GM18907 (cell line): ENCODE measurements at regions not wholly inside any gene's neighbourhood (a gene's known extent, or its start where the extent isn't known, plus 50 kb on each side); places are given as distances from the start of the nearest gene placed in this dataset.

ENCODE experiments used
- ATAC-seq: cut with Tn5 transposase; IDR thresholded peaks from one replicate; pipeline ENCODE4 v1.9.1; 2021; ENCODE audit warnings: mild to moderate bottlenecking, moderate library complexity; ENCODE audit not compliant: unreplicated experiment

DNA sequence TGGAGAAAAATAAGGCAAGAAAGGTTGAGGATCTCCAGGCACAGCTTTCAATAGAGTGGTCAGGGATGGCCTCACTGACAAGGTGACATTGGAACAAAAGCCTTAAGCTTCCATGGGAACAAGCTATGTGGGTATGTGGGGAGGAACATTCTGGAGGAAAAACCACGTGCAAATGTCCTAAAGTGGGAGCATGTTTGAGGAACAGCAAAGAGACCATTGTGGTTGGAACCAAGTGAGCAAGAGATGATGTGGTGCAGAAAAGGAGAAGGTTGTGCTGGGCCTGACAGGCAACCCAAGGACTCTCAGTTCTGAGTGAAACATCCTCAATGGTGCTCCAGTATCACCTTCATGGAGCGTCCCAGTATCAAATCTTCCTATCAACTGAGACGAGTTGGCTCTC, 184.0 kb downstream of the CAND1 start:
- ATAC-seq = no peak

DNA sequence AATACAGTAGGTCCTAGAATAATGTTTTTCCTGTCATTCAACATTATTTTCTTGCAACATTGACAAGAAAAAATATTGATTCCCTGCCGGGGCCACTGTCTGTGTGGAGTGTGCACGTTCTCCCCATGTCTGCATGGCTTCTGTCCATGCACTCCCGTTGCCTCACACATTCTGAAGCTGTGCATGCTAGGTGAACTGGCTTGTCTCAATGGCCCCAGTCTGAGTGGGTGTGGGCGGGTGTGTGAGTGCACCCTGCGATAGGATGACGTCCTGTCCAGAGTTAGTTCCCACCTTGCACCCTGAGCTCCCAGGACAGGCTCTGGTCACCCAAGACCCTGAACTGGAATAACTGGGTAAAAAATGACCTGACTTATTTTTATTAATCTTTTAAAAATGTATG, 186.1 kb downstream of the CAND1 start:
- ATAC-seq = no peak

DNA sequence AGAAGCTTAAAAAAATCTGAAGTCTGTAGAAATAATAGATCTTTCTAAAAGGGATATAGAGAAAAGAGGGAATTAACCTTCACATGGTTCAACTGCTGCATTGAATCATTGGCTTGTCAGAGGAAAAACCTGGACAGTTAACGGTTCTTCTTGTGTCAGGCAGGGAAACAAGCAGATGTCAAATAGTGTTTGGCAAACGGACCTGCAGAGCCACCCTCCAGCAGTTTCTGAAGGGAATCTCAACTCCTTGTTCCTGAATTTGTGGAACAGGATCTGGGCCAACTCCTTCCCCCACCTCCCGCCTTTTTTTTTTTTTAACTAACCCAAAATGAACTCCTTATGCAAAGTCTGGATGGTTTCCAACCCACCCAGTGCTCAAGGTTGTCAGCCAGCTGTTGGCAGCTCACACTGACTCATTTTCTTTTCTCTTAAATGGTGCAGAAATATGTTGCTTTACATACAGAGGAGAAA, 187.3 kb downstream of the CAND1 start:
- no peak for ATAC-seq

DNA sequence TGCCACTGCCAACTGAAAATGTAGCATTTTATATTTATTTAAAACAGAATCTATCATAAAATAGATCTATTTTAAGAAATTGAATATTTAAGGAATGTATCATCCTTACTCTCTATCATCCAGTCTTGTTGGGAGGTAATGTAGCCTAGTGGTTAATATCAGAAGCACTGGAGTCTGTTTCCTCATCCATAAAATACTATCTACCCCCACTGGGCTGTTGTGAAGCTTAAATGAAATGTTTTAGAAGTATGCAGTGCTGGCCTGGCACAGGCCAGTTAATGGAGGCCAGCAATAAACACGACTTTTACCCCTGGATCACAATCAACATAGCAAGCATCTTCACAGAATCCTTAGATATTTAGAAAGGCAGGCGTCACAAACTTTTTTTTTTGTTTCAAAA, 188.0 kb downstream of the CAND1 start:
- ATAC-seq = no peak

DNA sequence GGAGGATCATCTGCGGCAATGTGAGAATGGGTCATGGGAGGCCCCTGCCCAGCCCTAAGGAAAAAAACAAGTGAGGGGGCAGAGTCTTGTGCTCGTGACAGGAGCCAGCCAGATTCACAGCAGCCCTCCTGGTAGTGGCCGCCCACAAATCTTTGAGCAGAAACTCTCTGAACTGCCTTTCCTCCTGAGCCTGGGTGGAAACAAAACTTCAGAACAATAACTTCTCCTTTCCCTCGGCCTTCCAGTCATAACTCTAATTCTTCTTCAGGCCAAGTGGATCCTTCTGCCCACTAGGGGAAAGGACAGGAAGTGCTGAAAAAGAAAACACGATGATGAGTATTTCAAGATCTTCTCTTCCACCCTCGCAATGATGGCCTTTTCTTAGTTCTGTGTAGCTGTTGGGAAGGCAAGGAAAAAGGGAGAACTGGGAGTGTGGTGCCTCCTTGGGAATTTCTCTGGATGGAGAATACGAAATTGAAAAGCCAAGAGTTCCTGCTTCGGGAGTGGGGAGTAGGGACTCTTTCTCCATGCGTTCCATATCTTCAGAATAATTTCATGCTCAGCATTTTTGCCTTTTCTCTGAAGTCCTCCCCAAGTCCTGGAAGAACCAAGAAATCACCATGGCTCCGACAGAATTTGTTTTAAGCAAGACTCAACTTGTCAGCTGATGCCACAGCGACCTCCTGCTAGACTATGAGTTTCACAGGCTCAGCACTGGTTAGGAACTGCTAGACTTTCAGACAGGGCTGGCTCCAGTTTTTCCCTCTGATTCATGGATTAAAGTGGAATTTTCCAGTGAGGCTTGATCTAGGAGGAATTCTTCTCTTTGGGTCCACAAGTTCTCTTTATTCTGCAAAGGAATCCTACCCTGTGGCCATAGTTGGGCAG, 188.9 kb downstream of the CAND1 start:
- ATAC-seq = no peak

DNA sequence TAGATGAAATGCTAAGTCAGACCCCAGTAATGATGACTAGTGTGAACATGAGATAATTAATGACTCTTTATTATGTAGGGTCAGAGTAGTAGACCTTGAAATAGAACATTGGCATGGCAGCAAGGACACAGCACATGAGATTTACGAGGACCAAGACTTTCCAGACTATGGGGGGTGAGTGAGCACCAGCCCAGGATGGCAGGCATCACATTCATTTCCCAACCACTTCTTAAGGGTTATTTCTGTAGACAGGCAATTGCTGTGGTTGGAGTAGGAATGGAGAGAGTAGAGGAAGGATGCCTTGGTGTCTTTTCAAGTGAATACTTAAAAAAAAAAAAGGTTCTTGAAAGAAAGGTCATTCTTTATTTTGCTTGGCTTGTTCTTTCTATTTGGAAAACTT, 189.4 kb upstream of the DYRK2 start:
- ATAC-seq = no peak

DNA sequence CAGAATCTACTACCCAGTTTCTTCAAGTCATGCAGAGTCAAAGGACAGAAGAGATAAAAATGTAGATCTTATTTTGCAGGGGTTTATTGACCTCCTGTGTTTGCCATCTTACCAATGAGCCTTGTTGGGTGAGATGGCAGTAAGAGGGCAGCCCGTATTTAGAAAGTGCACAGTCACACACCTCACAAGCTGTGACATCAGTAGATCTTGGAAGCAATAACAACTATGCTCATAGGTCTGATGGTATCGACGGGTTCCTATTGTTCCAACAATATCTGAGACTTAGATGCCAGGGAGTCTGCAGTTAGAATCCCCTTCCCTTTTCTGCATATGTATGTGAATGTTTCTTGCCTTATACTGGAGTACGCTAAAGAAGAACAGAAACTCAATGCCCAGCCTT, 189.0 kb upstream of the DYRK2 start:
- no peak for ATAC-seq

DNA sequence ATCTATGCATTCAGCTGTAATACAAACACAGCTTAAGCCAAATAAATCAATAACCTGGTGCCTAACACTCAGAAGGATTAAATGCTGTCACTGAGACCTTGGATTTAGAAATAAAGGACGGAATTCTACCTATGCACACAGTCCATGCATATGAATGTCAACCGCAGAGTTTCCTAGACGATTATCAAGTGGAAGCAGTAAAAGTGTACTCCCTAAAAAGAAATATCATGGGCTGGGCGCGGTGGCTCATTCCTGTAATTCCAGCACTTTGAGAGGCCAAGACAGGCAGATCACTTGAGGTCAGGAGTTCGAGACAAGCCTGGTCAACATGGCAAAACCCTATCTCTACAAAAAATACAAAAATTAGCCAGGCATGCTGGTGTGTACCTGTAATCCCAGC, 188.2 kb upstream of the DYRK2 start:
- no peak for ATAC-seq

DNA sequence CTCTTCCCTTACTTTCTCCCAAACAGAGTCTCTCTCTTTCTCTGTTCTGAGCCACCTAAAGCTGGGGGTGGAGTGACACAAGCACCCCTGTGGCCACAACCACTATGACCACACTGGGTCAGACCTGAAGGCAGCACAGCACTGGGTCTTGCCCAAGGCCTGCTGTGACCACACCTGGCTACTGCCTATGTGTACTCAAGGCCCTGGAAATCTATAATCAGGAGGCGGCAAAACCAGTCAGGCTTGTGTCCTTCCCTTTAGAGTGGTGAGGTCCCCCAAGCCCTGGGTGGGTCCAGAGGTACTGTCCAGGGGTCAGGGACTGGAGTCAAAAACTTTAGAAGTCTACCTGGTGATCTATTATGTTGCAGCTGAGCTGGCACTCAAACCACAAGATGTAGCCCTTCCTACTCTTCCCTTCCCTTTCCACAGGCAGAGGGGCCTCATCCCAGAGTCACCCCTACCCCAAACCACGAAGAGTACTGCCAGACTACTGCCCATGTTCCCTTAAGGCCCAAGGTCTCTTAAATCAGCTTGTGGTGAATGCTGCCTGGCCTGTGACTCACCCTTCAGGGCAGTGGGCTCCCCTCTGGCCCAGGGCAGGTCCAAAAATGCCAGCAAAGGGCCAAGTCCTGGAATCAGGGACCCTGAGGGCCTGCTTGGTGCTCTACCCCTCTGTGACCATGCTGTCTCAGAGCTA, 179.8 kb upstream of the DYRK2 start:
- no peak for ATAC-seq

DNA sequence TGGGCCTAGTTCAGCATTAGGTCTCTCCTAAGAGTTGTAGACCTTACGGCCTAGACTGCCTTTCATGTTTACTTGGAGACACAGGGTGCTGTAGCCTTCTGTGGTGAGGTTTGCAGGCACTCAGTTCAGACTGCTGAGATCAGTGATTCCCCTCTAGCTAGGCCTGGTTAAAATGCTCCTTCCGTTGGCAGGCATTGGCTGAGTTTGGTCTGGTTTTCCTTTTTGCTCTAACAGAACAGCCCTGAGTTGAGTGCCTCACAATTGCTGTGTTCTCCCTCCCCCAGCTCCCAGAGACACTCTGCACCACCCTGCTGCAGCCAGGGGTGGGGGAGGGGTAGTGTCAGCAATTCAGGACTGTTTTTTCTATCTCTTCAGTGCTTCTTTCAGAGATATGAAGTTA, 178.9 kb upstream of the DYRK2 start:
- ATAC-seq = no peak

DNA sequence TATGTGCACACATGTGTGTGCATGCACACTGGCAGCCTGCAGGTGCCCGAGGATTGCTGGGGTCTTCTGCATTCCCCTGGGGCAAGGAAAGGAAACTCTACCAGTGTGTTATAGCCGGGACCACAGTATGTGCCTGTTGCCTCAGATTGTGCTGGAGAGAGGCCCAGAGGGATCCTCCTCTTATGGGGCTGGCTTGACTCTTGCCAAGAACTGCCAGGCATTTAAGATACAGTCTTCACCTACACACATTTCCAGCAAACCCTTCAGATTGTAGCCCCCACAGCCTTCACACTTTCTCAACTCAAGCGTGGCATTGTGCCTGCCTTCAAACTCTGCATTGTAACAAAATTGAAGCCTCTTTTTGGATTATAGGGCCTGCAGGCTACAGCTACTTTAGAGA, 176.7 kb upstream of the DYRK2 start:
- no peak for ATAC-seq

DNA sequence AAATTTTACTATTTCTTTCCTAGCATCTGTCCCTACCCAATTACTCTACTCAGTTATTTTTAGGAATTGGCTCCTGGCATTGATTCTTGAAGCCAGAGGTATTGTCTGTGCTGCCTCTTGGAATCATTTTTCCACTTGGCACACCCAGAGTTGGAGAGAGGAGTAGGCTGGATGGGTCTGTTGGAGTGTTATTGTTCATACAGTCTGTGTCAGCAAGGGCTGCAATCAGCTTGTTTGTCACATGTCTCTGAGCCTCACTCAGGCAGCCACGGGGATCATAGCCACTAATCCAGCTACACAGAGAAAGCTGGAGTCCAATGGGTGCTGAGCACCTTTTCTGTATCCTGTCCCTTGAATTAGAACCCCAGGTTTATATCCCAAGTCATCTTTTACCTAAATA, 176.0 kb upstream of the DYRK2 start:
- no peak for ATAC-seq

DNA sequence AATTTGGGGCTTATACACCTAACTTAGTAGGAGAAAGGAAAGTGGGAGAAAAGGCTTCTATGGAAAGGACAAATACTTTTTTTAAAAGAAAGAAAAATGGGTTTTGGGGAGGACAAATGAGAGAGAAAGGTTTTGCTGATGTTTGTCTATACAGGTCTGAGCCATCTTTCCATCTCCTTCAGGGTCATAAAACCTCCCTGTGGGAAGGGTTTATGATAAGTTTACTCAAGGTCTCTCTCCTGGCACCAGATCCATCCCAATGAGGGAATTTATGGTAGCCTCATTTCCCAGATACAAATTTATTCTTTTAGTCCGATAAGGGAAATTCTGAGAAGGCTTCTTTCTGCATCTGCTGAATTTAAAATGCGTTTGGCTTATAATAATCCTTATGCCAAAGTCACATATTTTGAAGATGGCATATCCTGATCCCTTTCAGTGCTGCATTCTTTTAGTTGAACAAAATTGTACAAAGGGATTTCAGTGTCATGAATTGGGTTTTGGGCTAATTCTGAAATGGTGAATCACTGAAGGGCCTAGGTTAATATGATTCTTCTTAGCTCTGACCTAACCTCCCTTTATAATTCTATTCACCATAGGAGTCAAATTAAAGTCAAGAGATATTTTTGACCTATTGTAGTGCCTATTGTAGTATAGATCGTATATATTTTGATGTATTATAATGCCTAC, 173.5 kb upstream of the DYRK2 start:
- no peak for ATAC-seq

DNA sequence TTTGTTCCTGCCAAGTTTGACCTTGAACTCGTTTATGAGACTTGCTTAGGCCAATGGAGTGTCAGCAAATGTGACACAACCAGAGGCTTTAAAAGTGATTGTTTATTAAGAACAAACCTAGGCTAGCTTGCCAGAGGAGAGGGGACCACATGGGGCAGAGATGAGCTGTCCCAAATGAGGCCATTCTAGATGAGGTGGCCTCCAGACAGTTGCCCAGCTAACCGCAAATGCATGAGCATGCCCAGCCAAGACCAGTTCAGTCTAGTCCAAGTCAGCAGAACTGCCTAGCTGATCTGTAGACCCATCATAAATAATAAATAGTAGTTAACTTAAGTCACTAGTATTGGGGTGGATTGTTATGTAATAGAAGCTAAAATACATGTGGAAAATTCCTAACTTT, 172.8 kb upstream of the DYRK2 start:
- ATAC-seq = no peak

DNA sequence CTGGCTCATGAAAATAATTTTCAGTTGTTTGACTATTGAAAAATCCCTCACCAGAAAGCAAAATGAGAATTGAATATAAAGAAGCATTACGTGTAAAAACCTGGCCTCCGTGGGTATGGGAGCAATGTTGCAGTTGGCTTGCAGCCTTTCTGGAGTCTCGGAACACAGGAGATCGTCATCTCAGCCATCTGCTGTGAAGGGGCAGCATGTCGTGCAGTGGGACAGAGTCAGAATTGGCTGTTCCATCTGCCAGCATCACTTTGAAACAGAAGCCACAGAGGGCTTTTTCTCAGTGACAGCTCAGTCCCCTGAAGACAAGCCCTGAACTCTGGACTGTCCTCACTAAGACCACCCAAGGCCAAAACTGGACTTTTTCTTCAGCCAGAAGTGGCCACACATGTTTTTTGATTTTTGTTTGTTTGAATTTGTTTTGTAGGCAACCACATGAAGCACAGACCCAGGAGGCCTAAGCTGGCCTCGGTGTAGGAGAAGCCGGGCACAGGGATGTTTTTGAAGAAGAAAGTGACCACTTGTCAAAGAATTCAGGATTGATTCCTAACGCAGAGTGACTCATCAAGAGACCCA, 170.8 kb upstream of the DYRK2 start:
- ATAC-seq = no peak

DNA sequence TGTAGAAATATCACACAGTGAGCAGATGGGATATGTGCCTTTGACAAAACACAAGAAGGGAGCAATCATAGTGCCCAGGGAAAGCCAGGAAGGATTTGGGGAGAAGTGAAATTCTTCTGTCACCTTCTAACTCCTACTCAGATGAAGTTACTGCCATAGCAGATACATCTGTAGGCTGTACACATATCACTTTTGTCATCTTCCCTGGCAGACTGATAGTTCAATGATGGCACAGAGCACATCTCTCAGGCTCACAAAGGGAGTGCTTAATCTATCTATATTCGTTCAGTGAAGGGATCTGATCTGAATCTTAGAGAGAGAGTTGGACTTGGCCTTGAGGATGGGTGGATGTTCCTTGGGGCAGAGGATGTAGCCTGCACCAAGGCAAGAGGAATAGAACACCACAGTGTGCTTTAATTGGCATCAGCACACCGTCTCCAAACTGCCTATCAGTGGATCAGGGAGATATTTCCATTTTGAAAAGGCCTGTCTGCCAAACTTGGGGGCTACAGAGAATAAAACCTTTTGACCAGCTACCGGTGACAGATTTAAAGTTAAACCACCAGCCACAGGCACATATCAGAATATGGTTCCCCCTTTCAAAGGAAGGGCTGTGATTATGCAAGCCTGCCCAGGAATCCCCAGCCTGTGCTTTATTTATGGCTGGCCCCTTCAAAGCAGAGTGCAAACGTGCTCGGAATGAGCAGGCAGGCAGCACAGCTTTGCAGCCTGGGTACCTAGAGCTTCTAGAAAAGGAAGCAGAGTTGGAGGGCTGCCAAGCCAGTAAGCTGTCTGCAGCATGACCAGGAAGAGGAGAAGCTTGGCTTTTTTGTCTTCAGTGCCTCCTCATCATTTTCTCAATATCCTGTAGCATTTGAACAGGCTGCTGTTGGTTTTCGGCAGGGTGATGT, 165.5 kb upstream of the DYRK2 start:
- ATAC-seq = peak; percentile 78

DNA sequence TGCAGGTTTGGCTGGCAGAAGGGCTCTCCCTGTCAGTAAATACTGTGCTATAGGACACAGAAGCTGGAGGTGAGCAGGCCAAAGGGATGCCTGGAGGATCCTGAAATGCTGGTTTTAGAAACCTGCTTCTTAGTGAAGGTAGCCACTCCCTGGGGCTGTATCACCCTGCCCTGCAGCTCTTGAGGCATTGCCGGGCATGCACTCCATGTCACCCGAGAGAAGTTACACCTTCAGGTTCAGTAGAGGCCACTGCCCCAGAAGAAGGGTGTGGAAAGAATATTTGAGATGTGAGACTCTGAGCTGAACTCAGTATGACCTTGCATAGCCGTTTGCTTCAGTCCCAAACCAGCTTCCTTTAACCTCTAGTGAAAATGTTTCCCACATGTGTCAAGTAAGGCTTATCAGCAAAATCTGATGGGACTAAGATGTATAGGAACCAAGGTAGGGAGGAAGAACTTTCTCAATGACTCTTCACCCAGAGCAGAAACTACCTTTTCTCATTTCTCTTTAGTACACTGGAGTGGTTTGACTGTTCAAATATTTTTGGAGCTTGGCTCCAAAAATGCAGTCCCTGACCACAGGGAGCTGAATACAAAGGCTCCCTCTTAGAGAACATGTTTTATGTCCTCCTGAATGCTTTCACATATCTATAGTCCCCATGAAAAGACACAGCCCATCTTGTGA, 164.5 kb upstream of the DYRK2 start:
- peak; percentile 45 for ATAC-seq

DNA sequence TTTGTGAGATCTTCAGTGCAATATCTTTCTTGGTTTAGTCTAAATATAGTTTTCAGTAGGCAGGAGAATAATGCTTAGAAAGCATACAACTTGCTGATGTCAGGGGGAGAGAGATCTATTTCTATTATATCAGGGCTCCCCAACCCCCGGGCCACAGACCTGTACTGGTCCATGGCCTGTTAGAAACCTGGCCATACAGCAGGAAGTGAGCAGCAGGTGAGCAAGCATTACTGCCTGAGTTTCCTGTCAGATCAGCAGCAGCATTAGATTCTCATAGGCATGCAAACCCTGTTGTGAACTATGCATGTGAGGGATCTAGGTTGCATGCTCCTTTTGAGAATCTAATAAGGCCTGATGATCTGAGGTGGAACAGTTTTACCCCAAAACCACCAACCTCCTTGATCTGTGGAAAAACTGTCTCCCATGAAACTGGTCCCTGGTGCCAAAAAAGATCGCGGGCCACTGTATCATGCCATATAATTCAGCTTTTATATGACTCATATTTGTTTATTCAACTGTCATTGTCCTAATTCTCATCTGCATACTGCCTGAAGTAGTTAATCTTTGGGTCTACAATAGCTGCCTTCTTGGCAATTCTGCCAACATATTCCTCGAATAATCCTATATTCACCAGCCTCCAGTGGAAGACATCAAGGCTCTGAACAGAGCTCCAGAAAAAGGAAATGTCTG, 163.6 kb upstream of the DYRK2 start:
- no peak for ATAC-seq

DNA sequence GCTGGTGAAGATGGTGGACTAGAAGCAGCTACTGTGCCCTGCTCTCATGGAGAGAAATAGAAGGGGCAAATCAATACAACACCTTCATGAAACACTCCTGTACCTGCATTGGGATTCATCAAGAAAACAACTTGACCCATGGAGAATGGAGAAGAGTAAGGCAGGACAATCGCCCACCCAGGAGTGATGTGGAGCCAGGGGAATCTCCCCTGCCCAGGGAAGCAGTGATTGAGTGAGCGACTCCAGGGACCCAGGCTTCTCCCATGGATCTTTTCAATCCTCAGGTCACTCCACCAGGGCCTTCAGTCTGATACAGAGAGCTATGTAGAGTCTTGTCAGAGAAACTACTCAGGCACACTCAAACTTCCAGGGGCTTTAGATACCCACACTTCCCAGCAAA, 161.9 kb upstream of the DYRK2 start:
- ATAC-seq = no peak
